ENCODE measurements at regions not wholly inside any gene's neighbourhood (a gene's known extent, or its start where the extent isn't known, plus 50 kb on each side); places are given as distances from the start of the nearest gene placed in this dataset.

DNA sequence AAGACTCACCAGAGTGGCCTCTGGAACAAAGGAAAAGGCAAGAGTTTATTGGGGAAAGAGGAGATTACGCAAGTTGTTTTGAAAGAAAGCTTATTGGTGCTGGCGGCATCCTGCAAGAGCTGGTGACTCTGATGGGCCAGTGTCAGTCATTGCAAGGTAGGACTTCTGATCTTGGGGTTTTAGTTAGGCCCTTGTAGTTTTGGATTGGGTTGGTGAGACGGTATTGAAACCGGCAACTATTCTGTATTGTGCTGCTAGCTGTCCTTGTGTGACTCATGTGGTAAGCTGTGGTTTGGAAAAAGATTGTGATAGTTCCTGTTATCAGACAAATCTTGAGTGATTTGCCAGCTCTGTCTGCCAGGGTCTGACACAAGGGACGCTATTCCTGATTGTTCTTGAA lies 159.1 kb upstream of the PIEZO2 start:
- DNase-seq, result no peak

DNA sequence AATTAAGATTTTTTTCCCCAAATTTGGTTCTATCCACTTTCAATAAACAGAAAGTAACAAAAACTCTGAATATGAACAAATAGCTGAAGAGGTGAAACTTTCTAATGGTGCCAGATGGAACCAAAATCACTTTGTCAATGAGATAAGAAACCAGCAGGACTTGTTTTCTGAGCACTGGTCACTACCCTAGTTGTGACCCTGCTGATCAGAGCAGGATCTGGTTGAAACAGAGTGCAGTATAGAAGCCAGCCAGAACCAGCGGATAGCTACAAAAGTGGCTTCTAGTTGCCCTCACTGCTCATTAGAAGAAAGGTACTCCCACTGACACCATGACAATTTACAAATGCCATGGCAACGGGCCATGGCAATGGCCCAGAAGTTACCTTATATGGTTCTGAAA lies 158.3 kb upstream of the PIEZO2 start:
- no peak for DNase-seq

DNA sequence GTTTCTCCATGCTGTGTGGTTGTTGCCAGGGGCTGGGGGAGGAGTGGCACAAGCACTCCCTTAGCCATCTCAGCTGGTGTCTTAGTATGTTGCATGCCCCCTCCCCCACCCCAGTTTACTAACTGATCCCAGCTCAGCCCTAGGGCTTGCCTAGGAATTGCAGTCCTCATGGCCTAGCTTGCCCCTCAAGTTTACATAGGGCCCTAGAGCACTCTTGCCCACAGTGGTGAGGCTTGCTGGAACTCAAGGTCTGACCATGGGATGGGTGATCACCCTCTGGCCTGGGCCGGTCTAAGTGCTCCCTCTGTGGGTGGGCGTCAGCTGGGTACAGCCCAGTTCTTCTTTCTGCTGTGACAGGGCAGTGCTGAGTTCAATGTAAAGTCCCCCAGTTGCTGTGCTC lies 156.1 kb upstream of the PIEZO2 start:
- DNase-seq, result no peak

DNA sequence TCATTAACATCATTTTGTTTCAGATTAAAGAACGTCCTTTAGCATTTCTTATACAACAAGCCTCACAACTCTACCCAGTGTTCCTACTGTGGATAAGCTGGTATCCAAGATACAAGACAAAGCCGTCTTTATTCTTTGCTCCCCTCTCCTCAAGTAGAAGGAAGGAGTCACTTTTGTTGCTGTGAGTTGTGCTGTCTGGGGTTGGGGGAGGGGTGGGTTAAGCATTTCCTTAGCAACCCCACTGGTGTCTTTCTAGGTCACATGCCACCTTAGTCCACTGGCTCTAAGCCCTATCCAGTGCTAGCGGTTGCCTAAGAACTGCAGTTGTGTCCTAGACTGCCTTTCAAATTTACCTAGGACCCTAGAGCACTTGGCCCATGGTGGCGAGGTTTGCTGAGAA lies 155.6 kb upstream of the PIEZO2 start:
- DNase-seq, result no peak

DNA sequence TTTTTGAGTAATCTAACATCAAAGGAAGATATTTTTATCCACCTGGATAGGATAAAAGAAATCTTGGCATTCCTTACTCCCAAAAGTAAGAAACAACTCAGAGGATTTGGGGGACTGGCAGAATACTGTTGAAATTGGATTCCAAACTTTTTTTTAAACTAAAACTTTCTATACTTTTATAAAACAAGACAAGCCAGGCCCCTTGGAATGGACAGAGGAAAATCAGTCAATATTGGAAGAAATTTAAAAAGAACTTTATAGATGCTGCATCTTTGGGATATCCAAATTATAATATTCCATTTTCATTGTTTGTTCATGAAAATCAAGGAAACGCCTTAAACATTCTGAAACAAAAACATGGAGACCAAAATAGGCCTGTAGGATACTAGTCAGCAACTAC lies 147.6 kb upstream of the PIEZO2 start:
- no peak for DNase-seq

DNA sequence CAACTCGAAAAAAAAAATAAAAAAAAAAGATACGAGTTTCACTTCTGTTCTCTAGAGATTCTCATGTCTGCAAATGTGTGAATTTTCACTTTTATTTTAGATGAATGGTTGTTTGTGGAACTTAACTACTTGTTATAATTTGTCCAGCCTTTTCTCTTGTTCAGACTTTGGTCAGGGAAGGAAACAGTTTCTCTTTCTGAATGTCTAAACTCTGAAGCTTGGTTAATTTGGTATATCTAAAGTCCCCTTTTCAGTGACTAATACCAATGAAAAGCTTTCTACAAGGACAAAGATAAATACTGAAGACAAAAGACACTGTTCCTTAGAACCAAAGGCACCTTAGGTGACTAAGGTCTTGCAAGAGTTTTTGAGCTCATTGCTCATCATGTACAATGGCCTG lies 144.4 kb upstream of the PIEZO2 start:
- no peak for DNase-seq

DNA sequence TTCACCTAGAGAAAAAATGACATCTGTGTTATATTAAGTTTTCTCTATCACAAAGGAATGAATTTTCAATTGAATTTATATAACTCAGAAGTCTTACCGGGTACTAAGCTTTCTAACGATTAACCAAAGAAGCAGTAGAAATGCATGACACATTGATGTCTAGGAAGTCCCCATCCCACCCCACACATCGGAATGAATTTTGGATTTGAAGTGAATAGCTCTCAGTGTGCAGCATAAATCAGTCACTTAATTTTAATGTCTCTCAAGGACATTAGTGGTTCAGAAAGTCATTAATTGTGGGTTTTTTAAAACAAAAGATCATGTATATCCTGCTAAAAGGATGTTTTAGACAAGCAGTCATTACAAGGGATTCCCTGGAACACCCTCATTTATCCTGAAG lies 141.4 kb upstream of the PIEZO2 start:
- no peak for DNase-seq

DNA sequence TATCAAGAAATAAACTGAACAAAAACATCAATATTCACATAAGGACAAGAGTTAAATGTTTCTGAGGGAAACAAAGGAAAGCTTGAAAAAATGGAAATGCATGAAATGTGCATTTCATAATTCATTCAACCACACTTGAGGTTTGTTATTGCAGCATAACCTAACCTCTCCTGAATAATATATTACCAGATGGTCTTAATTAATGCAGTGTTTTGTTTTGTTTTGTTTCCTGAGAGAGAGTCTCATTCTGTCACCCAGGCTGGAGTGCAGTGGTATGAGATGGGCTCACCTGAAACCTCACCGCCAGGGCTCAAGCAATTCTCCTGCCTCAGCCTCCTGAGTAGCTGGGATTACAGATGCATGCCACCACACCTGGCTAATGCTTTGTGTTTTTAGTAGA lies 139.9 kb upstream of the PIEZO2 start:
- no peak for DNase-seq

DNA sequence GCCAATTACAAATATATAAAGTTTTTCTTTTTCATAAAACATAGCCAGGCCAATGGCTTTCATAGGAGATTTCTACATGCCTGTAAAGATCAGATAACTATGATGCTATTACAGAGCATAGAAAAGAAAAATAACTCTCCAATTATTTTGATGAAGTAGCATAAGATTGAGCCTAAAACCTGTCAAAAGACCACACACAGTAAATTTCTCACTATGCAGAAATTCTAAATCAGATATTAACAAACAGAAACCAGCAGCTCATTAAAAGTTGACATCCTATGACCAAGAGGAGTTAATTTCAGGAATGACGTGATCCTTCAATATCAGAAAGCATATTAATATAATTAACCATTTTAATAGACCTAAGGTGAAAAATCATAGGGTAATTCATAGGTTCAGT lies 139.0 kb upstream of the PIEZO2 start:
- no peak for DNase-seq

DNA sequence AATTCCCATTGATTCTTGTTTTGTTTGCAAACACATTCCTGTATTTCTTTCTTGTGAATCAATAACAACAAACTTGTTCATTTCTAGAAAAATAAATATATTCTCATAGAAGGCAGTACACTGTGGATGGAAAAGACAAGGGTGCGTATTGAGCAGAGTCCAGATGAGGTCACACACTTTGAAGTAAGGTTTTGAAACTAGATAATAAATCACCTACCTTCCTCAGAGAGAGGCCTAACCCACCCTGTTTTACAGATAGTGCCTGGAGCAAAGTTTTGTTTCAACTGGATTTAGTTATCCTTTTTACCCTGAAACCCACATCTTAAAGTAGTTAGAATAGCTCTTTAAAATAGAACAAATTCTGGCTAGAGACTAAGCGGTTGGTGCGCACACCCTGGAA lies 137.1 kb upstream of the PIEZO2 start:
- DNase-seq, result no peak

DNA sequence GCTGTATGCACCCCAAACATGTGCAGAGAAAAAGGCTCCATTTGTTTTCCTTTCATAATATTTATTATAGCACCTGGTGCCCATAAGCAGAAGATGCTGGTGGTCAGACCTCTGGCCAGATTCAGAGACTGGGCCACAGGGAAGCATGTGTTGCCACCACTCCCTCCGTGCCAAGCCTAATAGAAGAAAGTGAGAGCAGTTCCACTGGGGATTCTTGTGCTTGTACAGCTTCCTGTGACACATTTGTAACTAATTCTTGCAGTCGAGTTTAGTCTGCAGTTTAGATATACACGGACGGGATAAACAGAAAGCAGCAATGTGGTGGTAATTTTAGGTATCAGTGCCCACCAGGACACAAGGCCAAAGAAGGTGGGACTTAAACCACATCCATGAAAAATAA lies 135.4 kb upstream of the PIEZO2 start:
- no peak for DNase-seq

DNA sequence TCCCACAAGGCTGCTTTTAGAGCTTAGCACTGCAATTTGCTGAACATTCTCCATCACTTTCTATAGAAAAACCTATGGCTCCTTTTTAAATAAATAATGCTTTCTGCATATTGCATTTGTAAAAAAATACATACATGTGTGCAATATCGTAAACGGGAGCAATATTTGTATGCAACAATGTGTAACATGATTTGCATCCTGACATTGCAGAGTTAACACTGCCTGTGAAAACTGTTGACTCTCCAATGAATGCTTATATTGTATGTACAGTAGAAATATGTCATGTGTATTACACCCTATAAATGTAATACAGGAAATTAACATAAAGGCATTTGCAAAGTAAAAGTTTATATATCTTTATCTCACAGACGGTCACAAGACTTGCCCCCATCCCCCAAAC lies 135.0 kb upstream of the PIEZO2 start:
- no peak for DNase-seq

DNA sequence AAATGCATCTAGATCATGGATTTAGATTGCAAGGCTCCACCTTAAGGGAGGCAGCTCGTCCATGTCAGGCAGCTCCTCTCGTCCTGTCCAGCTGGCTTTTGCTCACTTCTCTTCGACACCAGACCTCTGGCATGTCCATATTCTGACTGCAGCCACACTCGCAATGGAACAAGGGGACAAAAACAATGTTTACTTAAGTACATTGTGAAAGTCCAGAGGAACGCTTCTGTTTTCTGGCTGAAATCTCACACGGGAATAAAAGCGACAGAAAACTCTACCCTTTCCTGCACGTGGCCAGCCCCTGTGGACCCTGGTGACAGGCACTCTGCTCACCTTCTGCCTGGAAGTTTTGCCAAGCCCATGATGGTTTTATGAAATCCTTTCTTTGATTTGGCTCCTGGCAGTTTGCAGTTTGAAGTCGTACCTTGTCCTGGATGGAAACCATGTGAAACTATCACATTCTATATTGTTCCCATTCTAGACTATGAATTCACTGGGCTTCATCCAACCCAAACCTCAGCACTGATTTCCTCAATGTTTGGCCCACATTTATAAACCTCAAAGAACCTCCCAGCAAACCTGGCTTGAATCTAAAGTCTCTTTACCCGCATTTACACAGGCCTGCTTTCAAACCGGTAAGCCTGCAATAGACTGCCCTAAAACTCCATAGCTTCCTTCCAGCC lies 134.3 kb upstream of the PIEZO2 start:
- DNase-seq, result no peak

DNA sequence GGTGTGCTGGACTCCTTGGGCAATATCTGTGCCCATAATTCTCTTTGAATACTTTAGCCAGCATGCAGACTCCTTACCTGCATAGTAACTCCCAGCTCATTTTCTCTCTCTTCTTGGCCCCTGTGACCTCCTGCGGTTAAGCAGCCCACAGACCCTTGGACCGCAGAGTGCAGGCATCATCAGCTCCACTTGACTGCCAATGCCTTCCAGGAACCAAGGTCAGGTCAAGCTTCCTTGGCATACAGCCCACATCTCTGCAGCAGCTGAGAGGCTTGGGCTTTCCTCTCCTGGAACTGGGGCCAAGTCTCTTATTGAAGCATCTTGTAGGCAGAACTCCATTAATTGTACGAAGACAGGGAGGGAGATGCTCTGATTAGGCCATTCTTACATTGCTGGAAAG lies 130.1 kb upstream of the PIEZO2 start:
- DNase-seq, result no peak

DNA sequence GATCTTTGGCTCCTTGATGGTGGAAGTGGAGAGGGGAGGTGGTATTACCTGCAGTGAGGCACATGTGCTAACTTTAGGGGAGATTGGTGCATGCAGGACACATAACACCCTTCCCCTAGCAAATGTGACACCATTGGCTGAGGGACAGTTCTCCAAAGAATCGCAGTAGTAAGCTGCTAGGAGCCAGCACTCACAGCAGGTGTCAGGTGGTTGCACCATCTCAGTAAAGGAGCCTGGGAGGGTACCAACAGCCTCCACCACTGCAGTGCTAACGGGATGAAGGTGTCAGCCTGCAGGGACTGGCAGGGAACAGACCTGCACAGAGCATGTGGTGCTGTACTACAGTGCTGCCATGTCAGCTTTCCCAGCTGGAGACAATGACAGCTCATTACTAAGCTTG lies 127.3 kb upstream of the PIEZO2 start:
- no peak for DNase-seq

DNA sequence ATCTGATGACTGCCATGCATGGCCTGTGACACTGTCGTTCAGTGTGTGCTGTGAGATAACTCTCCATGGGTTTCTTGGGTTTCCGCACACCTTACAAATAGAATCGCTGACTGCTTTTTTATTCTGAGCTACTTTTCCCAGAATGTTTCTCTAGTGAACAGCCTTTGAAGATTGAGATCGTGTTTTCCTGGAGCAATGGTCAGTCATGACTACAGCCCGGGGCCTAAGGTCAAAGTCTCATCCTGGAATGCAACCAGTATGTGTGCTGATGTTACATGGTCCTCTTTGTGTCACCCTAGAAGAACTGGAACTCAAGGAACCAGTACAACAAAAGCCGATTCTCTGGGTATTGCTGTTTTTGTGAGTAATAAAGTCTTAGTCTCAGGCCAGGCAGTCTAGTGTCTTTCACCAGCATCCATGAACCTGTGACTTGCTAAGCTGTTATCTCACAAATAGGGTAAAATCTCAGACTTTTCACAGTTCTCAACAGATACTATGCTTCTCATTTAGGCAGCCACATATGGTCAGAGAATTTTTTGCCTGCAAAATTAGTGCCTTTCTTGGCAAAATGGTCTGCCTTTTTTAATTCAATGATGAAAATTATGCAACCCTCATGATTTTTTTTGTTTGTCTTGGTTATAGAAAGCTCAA lies 124.9 kb upstream of the PIEZO2 start:
- DNase-seq, result no peak

DNA sequence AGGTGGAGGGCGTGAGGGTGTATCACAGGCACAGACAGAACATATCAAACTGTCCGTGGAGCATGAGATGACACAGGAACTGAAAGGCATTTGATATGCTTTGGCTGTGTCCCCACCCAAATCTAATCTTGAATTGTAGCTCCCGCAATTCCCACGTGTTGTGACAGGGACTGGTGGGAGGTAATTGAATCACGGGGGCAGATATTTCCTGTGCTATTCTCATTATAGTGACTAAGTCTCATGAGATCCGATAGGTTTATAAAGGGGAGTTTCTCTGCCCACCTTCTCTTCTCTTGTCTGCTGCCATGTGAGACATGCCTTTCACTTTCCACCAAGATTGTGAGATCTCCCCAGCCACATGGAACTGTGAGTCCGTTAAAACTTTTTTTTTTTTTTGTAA lies 123.1 kb upstream of the PIEZO2 start:
- DNase-seq, result no peak

DNA sequence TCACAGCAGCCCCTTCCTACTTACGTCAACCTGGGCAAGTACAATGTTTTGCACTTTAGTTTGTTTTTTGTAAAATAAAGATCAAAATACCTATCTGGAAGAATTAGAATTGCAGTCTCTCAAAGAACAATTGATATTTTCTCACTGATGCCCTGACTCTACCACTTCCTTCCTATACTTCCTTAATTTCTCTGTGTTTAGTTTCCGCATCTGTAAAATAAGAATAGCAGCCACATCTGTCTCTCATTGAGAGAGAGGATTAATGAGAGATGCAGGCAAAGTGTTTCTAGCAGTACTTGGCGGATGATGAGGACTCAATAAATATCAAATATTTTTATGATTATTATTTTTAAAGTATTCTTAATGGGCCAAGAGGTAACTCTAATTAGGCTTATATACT lies 122.6 kb upstream of the PIEZO2 start:
- DNase-seq, result no peak

DNA sequence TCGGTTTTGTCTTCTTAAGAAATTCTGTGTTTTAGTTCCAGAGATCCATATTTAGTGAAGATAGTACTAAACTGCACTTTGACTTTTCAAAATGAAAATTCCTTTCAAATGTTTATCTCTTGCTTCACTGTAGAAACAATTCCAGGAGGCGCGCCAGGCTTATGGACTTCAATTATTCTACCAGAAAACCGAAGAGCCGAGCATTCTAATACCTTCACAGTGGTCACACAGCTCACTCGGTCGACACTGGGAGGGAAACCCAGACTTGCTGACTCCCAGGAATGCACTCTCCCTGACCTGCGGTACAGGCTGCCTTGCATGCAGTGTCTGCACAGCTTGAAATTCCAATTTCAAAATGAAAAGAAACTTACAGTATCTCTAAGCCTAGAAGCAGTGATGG lies 119.9 kb upstream of the PIEZO2 start:
- DNase-seq, result no peak

DNA sequence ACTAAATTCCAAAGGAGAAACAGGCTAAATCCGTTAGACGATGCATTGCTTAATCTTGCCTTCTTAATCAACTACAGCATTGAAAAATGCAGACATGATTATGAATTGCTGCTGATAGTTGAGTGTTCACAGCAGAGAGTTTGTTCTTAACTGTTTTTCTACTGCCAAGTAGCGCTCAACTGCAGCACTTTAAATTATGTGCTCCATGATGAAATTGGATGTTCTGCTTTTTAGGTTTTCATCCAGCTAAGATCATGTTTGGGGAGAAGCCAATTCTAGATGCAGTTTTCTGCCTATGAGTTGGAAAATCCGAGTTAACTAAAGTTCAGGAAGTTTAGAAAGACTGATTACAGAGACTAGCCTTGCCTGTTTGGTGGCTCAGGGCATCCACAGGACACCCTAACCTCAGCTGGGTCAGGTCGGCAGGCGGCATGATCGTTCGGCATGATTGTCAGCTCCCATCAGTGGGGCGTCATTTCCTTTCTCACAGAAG lies 119.4 kb upstream of the PIEZO2 start:
- no peak for DNase-seq

DNA sequence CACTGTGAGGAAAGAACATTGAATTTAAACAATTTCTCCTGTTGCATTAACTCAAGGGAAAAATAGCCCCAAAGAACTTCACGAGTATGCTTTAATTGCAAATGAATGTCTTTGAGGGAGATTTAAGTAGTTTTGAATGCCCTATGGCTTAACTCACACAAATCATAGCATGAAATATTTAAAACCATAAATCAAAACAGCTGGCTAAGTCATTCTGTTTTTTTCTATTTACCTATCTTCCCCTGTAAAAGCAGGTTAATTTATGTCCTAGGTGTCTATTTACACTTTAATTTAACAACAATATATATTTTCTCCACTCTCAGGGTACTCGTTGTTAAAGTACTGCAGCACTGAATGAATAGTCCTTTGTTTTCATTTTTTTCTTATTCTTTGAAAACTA lies 118.8 kb upstream of the PIEZO2 start:
- DNase-seq, result no peak

DNA sequence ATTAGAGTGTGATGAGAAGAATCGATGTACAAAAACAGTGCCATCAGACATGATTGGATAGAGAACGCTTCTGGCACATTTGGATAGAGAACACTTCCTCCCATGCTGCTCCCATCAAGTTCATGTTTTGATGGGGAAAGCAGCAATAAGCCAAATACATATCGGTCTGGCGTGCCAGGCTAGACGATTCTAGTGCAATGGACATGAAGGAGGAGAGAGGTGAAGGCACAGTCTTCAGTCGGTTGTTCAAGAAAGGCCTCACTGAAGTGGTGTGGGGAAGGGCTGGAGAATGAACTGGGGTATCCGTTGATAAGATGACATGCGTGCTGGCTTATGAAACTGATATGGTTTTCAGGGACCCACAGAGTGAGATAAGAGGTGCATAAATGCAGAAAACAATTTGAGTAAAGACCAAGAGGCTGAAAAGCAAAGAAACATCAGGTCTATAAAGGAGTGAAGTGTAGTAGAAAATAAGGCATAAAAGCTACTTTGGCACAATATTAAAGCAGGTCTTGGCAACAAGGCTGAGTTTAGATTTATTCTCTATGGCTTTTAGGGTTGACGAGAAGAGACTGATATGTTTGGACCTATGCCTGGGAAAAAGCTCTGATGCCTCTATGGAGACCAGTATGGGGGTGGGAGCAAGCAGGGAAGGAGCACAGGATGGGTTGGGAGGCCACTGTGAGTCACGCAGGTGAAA lies 117.6 kb upstream of the PIEZO2 start:
- DNase-seq, result no peak

DNA sequence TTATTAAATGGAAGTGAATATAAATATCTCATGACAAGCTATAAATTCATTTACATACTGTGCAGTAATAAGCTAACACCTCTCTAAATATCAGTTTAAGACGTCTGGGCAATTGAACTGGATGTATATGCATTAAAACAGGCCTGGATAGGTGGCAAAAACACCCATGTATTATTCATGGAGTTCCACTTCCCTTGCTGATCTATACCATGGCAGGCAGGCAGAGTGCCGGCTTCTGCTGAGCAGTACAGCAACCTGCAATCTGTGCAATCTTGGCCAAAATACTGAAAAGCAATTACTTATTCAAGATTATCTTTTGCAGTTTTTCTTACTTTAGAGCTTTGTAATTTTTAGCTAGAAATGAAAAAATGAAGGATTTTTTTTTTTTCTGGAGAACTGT lies 112.1 kb upstream of the PIEZO2 start:
- DNase-seq, result no peak

DNA sequence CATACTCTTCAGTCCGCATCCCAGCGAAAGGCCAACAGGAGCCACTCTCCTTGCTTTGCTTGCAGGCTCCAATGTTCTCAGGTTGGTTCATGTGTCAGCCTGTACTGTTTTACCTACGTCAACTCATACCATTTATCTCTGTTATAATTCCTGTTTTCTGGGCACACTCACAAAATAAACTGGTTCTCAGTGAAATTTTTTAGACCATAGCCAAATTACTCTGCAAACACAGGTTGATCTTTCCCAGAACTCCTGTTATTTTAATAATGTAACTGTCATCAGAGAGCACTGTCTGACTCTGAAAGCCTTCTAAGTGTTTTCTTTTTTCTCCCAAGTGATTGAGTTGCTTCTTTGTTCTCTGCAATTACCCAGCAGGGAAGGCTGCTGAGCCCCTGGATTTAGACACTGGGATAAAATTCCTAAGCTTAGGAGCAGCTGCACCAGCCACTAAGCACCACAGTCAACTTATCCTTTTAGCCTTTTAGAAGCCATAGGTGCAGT lies 111.6 kb upstream of the PIEZO2 start:
- no peak for DNase-seq
